ENCODE measurements at regions not wholly inside any gene's neighbourhood (a gene's known extent, or its start where the extent isn't known, plus 50 kb on each side); places are given as distances from the start of the nearest gene placed in this dataset.
A peak's percentile ranks its signal among the peaks of the same experiment; 100 is the strongest.
"Not testable (repeated sequence)": the region's sequence is repeated elsewhere in the genome, so short reads cannot be mapped to it uniquely, and the experiment has no call there.

GRCh38 chr11:3454844-3455243 lies 75.9 kb upstream of the ZNF195 start:
- not testable (repeated sequence) for H3K4me1 ChIP-seq, H3K27me3 ChIP-seq, H3K36me3 ChIP-seq, H3K27ac ChIP-seq, H3K9me3 ChIP-seq
- intact Hi-C loops (cut with DNase I), result loop anchor here (5.0 to 10.0 kb wide), 2 partner anchors 127 to 150 kb away; no protein-coding TSS in a partner anchor
- peak in 1 of 2 donors; percentile 78 for DNase-seq (ENCODE audit: low spot score in 2 of 2)
- peak; percentile 66 to 75 (median 69) for TF ChIP-seq CTCF (IDR thresholded peaks at IDR 0.05)
- peak overlapping the region in 1 of 2 donors; percentile 25 for H3K4me3 ChIP-seq

- intact Hi-C loops (cut with DNase I), result loop anchor here (10.0 kb wide), 1 partner anchor 151 kb away; no protein-coding TSS in a partner anchor
- not testable (repeated sequence) for H3K9me3 ChIP-seq; DNase-seq (ENCODE audit: low spot score in 2 of 2); H3K4me1 ChIP-seq; H3K36me3 ChIP-seq; H3K27ac ChIP-seq; H3K4me3 ChIP-seq; H3K27me3 ChIP-seq
Observed at GRCh38 chr11:3453596-3454256, 74.8 kb upstream of the ZNF195 start.

GRCh38 chr11:3450822-3451221 lies 71.9 kb upstream of the ZNF195 start:
- H3K4me1 ChIP-seq; H3K4me3 ChIP-seq; H3K9me3 ChIP-seq; H3K27ac ChIP-seq; H3K27me3 ChIP-seq; H3K36me3 ChIP-seq; DNase-seq (ENCODE audit: low spot score in 2 of 2): not testable (repeated sequence)
- intact Hi-C loops (cut with DNase I), result loop anchor here (10.0 kb wide), 1 partner anchor 154 kb away; no protein-coding TSS in a partner anchor

GRCh38 chr11:3445535-3445934 lies 66.6 kb upstream of the ZNF195 start:
- H3K4me3 ChIP-seq; H3K27me3 ChIP-seq; H3K9me3 ChIP-seq; DNase-seq (ENCODE audit: low spot score in 2 of 2); H3K27ac ChIP-seq; H3K36me3 ChIP-seq; H3K4me1 ChIP-seq; intact Hi-C loops (cut with DNase I): not testable (repeated sequence)

- H3K9me3 ChIP-seq; H3K27ac ChIP-seq; H3K4me3 ChIP-seq; H3K36me3 ChIP-seq; intact Hi-C loops (cut with DNase I); H3K27me3 ChIP-seq; H3K4me1 ChIP-seq; DNase-seq (ENCODE audit: low spot score in 2 of 2): not testable (repeated sequence)
Observed at GRCh38 chr11:3444420-3444744, 65.4 kb upstream of the ZNF195 start.

GRCh38 chr11:3443700-3444419 lies 64.9 kb upstream of the ZNF195 start:
- H3K9me3 ChIP-seq; DNase-seq (ENCODE audit: low spot score in 2 of 2); H3K4me1 ChIP-seq; intact Hi-C loops (cut with DNase I); H3K27ac ChIP-seq; H3K27me3 ChIP-seq; H3K36me3 ChIP-seq; H3K4me3 ChIP-seq: not testable (repeated sequence)

GRCh38 chr11:3437441-3437840 lies 58.5 kb upstream of the ZNF195 start:
- H3K36me3 ChIP-seq, result not testable (repeated sequence)

GRCh38 chr11:3434976-3435375 lies 56.0 kb upstream of the ZNF195 start:
- Histone ChIP-seq H3K4me3 (no peak overlapping the region), H3K4me1 (no peaks in the 10 kb centered on the region), H3K36me3 (no peaks in the 10 kb centered on the region), H3K9me3 (no peaks in the 10 kb centered on the region), H3K27me3 (no peaks in the 10 kb centered on the region), H3K27ac (no peak overlapping the region)
- intact Hi-C loops (cut with DNase I), result no loop called here
- no peak for DNase-seq (ENCODE audit: low spot score in 2 of 2)
- no peak for TF ChIP-seq CTCF (IDR thresholded peaks at IDR 0.05)

More at GRCh38 chr11:3437441-3437840, 58.5 kb upstream of the ZNF195 start:
- H3K9me3 ChIP-seq; H3K27ac ChIP-seq; intact Hi-C loops (cut with DNase I); DNase-seq (ENCODE audit: low spot score in 2 of 2); H3K4me3 ChIP-seq; H3K27me3 ChIP-seq; H3K4me1 ChIP-seq: not testable (repeated sequence)

GRCh38 chr11:3429191-3429590 lies 50.2 kb upstream of the ZNF195 start:
- DNase-seq (ENCODE audit: low spot score in 2 of 2); intact Hi-C loops (cut with DNase I); H3K4me1 ChIP-seq; H3K4me3 ChIP-seq; H3K27ac ChIP-seq; H3K9me3 ChIP-seq; H3K36me3 ChIP-seq; H3K27me3 ChIP-seq: not testable (repeated sequence)

Data from ascending aorta (tissue), 2 donors.